Mucosa of rectum (tissue), 2 donors: ENCODE measurements at regions not wholly inside any gene's neighbourhood (a gene's known extent, or its start where the extent isn't known, plus 50 kb on each side); places are given as distances from the start of the nearest gene placed in this dataset.

ENCODE experiments used
- H3K27ac ChIP-seq, 2 donors: one replicate each; pipeline ENCODE4 v1.7.0; 2013; ENCODE audit warnings: inconsistent platforms in 2 of 2, low read depth in 2 of 2, low read length in 2 of 2
- H3K27me3 ChIP-seq, 2 donors: one replicate each; pipeline ENCODE4 v1.7.0; 2013; ENCODE audit warnings: low read length in 2 of 2; ENCODE audit not compliant: control insufficient read depth in 2 of 2, insufficient read depth in 2 of 2
- H3K36me3 ChIP-seq, 2 donors: one replicate each; pipeline ENCODE4 v1.7.0; 2013; ENCODE audit warnings: low read length in 2 of 2; ENCODE audit not compliant: control insufficient read depth in 2 of 2, insufficient read depth in 2 of 2
- H3K4me1 ChIP-seq, 2 donors: one replicate each; pipeline ENCODE4 v1.7.0; 2013; ENCODE audit warnings: low read length in 2 of 2, mild to moderate bottlenecking in 1 of 2; ENCODE audit not compliant: control insufficient read depth in 2 of 2, insufficient read depth in 2 of 2
- H3K4me3 ChIP-seq, 2 donors: one replicate each; pipeline ENCODE4 v1.7.0; 2013; ENCODE audit warnings: low read length in 2 of 2
- H3K9ac ChIP-seq, 2 donors: one replicate each; pipeline ENCODE4 v1.7.0; 2013; ENCODE audit warnings: low read length in 2 of 2, low read depth in 1 of 2, mild to moderate bottlenecking in 1 of 2
- H3K9me3 ChIP-seq, 2 donors: one replicate each; pipeline ENCODE4 v1.7.0; 2013; ENCODE audit warnings: low read length in 2 of 2; ENCODE audit not compliant: control insufficient read depth in 2 of 2
- donor health status: healthy.
- donor health status: Normal muscosa, but diverticular disease.

- no peak overlapping the region for H3K27ac ChIP-seq
- no peak overlapping the region for H3K9ac ChIP-seq
- no peak overlapping the region for H3K4me3 ChIP-seq
- H3K4me1 ChIP-seq, result no peaks in the 10 kb centered on the region
- H3K27me3 ChIP-seq, result peaks cover 6 to 11% of the 10 kb centered on the region in 2 donors
- no peaks in the 10 kb centered on the region for H3K9me3 ChIP-seq
- H3K36me3 ChIP-seq, result no peaks in the 10 kb centered on the region
Observed at GRCh38 chr18:34159691-34160185, 65.0 kb downstream of the NOL4 start.

DNA sequence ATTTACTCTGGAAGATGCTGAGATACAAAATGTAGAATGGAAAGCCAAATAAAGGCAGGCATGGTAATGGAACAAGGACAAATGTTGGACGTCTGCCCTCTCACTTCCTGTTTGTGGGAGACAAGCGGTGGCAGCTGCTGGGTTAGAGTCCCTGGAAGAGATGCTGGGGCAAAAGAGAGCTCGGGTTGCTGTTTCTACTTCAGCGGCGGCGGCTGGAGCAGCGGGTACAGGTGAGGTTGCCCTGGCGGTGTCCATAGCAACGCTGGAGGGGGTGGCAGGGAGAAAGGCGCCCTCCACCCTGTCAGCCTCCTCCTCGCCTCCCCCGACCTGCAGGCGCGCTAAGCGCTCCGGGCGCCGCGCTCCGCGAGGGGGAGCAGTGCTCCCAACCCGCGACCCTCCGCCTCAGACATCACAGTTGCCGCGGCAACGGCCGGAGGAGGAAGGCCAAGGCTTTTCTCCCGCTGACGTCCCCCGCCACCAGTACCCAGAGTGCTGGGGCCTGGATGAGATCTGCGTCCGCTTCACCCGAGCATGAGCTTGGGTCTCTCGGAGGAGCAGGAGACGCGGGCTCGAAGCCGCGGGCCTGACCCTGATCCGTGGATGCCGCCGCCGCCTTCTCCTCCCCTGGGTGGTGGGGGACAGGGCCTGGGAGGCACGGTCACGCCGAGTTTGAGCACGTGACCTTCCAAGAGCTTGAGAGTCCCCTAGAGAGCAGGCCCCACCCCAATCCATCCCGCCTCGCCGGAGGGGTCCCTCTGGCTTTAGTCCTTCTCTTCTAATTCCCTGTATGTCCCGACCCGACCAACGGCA lies 65.6 kb downstream of the NOL4 start:
- Histone ChIP-seq H3K4me3 (peak overlapping the region in 1 of 2 donors; percentile 16), H3K27ac (no peak overlapping the region), H3K9ac (no peak overlapping the region)

DNA sequence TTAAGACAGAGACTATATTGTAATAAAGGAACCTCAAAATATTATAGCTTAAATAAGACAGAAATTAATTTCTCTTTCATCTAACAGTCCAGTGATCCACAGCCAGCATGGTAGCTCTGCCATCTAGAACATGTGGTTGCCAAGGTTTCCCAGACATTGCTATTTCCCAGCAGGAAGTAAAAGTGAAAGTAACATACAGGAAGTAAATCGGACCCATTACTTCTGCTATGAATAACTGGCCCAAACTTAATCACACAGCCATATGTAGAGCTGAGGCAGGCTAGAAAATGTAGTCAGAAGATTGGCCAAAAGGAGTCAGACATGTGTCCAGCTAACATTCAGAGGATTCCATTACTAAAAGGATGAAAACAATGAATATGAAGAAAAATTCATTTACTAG lies 71.0 kb downstream of the NOL4 start:
- peak overlapping the region; percentile 4 to 59 for H3K4me3 ChIP-seq
- no peaks in the 10 kb centered on the region for H3K4me1 ChIP-seq
- no peaks in the 10 kb centered on the region for H3K36me3 ChIP-seq
- H3K27me3 ChIP-seq, result peaks cover 4 to 5% of the 10 kb centered on the region in 2 donors
- H3K9me3 ChIP-seq, result no peaks in the 10 kb centered on the region
- no peak overlapping the region for H3K9ac ChIP-seq
- no peak overlapping the region for H3K27ac ChIP-seq

More for the DNA sequence above, 65.6 kb downstream of the NOL4 start:
- Histone ChIP-seq H3K9me3 (no peaks in the 10 kb centered on the region), H3K27me3 (peaks cover 6 to 11% of the 10 kb centered on the region in 2 donors), H3K4me1 (no peaks in the 10 kb centered on the region), H3K36me3 (no peaks in the 10 kb centered on the region)

- H3K27me3 ChIP-seq, result no peaks in the 10 kb centered on the region
- no peaks in the 10 kb centered on the region for H3K36me3 ChIP-seq
- H3K27ac ChIP-seq, result no peak overlapping the region
- H3K4me1 ChIP-seq, result no peaks in the 10 kb centered on the region
- no peak overlapping the region for H3K4me3 ChIP-seq
- H3K9me3 ChIP-seq, result peaks cover 0 to 1% of the 10 kb centered on the region in 2 donors
- H3K9ac ChIP-seq, result no peak overlapping the region
Observed at GRCh38 chr18:34131006-34131405, 93.7 kb downstream of the NOL4 start.

- Histone ChIP-seq H3K27me3 (no peaks in the 10 kb centered on the region), H3K4me1 (no peaks in the 10 kb centered on the region), H3K9ac (no peak overlapping the region), H3K27ac (no peak overlapping the region), H3K4me3 (no peak overlapping the region), H3K36me3 (no peaks in the 10 kb centered on the region), H3K9me3 (no peaks in the 10 kb centered on the region)
Observed at GRCh38 chr18:34128436-34128835, 96.3 kb downstream of the NOL4 start.

DNA sequence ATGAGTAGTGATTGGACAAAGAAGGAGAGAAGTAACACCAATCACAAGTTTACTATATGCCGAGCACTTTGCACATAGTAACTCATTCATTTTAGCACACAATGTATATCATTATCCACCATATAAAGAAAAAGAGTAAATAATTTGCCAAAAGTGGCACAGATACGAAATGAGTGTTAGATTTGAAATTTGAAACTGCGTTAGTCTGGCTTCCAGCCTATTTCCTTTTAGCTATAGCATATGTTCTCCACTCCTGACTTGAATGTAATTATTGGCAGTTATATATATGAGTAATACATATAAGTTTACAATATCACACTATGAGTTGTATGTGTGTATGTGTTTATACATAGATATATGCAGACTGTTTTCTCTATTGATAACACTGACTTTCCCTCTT lies 98.6 kb downstream of the NOL4 start:
- H3K27me3 ChIP-seq, result no peaks in the 10 kb centered on the region
- no peak overlapping the region for H3K4me3 ChIP-seq
- no peaks in the 10 kb centered on the region for H3K9me3 ChIP-seq
- H3K9ac ChIP-seq, result no peak overlapping the region
- H3K27ac ChIP-seq, result no peak overlapping the region
- H3K4me1 ChIP-seq, result no peaks in the 10 kb centered on the region
- no peaks in the 10 kb centered on the region for H3K36me3 ChIP-seq

- Histone ChIP-seq H3K27ac (no peak overlapping the region), H3K4me3 (no peak overlapping the region), H3K27me3 (no peaks in the 10 kb centered on the region), H3K9ac (no peak overlapping the region), H3K9me3 (no peaks in the 10 kb centered on the region), H3K36me3 (no peaks in the 10 kb centered on the region), H3K4me1 (no peaks in the 10 kb centered on the region)
Observed at GRCh38 chr18:34122724-34123334, 101.9 kb downstream of the NOL4 start.

- Histone ChIP-seq H3K4me3 (no peak overlapping the region), H3K4me1 (no peaks in the 10 kb centered on the region), H3K27ac (no peak overlapping the region), H3K9ac (no peak overlapping the region), H3K27me3 (no peaks in the 10 kb centered on the region), H3K9me3 (no peaks in the 10 kb centered on the region), H3K36me3 (no peaks in the 10 kb centered on the region)
Observed at GRCh38 chr18:34121200-34121721, 103.5 kb downstream of the NOL4 start.

GRCh38 chr18:34120294-34120693 lies 104.4 kb downstream of the NOL4 start:
- Histone ChIP-seq H3K36me3 (no peaks in the 10 kb centered on the region), H3K4me3 (no peak overlapping the region), H3K9ac (no peak overlapping the region), H3K4me1 (peaks cover 0 to 1% of the 10 kb centered on the region in 2 donors), H3K27me3 (no peaks in the 10 kb centered on the region), H3K27ac (no peak overlapping the region), H3K9me3 (no peaks in the 10 kb centered on the region)

DNA sequence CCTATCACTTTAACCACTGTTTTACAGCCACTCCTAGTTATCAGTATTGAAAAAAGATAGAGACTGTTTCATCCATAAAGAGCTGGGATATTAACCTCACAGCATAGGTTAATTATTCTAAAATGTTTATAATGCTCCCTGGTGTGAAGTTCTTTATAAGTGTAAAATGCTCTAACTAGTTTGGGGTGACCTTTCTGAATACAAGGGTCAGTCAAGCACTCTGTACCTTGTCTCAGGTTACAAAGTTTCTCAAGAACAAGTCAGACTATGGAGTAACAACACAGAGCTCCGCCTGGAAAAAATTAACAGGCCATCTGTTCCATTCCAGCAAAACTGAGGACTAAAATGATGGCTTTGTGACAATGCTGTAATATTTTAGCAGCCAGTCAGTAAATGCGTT lies 107.4 kb downstream of the NOL4 start:
- no peak overlapping the region for H3K27ac ChIP-seq

More for the DNA sequence above, 107.4 kb downstream of the NOL4 start:
- H3K9ac ChIP-seq, result no peak overlapping the region
- no peaks in the 10 kb centered on the region for H3K9me3 ChIP-seq
- H3K4me3 ChIP-seq, result no peak overlapping the region
- H3K27me3 ChIP-seq, result no peaks in the 10 kb centered on the region
- H3K36me3 ChIP-seq, result no peaks in the 10 kb centered on the region
- peaks cover 0 to 3% of the 10 kb centered on the region in 2 donors for H3K4me1 ChIP-seq
